AG08396 (cell line): ENCODE measurements at regions not wholly inside any gene's neighbourhood (a gene's known extent, or its start where the extent isn't known, plus 50 kb on each side); places are given as distances from the start of the nearest gene placed in this dataset.
"Not testable (repeated sequence)": the region's sequence is repeated elsewhere in the genome, so short reads cannot be mapped to it uniquely, and the experiment has no call there.

Experiments
- DNase-seq: peaks from one replicate; pipeline ENCODE4 v3.0.0; 2012; ENCODE audit warnings: low spot score, mixed read lengths

- no peak for DNase-seq
Observed at GRCh38 chr12:11539156-11539555, 110.3 kb upstream of the ETV6 start.

GRCh38 chr12:11540156-11540555 is 109.3 kb upstream of the ETV6 start:
- DNase-seq = no peak

GRCh38 chr12:11540615-11541310 is 108.7 kb upstream of the ETV6 start:
- no peak for DNase-seq

- DNase-seq = no peak
Observed at GRCh38 chr12:11542599-11542998, 106.9 kb upstream of the ETV6 start.

- DNase-seq = no peak
Observed at GRCh38 chr12:11543457-11544158, 105.9 kb upstream of the ETV6 start.

- DNase-seq = no peak
Observed at GRCh38 chr12:11545484-11546330, 103.8 kb upstream of the ETV6 start.

GRCh38 chr12:11546582-11547270 is 102.7 kb upstream of the ETV6 start:
- peak; percentile 28 for DNase-seq

GRCh38 chr12:11547271-11547646 is 102.2 kb upstream of the ETV6 start:
- not testable (repeated sequence) for DNase-seq

GRCh38 chr12:11549119-11549518 is 100.4 kb upstream of the ETV6 start:
- no peak for DNase-seq

GRCh38 chr12:11553871-11554533 is 95.5 kb upstream of the ETV6 start:
- DNase-seq = peak; percentile 78

GRCh38 chr12:11555195-11555594 is 94.3 kb upstream of the ETV6 start:
- DNase-seq = no peak

GRCh38 chr12:11555743-11556625 is 93.5 kb upstream of the ETV6 start:
- DNase-seq = no peak

GRCh38 chr12:11556682-11557081 is 92.8 kb upstream of the ETV6 start:
- no peak for DNase-seq

GRCh38 chr12:11559626-11560340 is 89.7 kb upstream of the ETV6 start:
- DNase-seq = no peak

- DNase-seq = no peak
Observed at GRCh38 chr12:11561411-11561810, 88.1 kb upstream of the ETV6 start.

GRCh38 chr12:11563785-11564739 is 85.4 kb upstream of the ETV6 start:
- DNase-seq = no peak

GRCh38 chr12:11564984-11565651 is 84.4 kb upstream of the ETV6 start:
- no peak for DNase-seq

- DNase-seq = no peak
Observed at GRCh38 chr12:11565752-11566151, 83.7 kb upstream of the ETV6 start.
